ENCODE measurements at regions not wholly inside any gene's neighbourhood (a gene's known extent, or its start where the extent isn't known, plus 50 kb on each side); places are given as distances from the start of the nearest gene placed in this dataset.

- DNase-seq: no peak
These were observed 195.7 kb downstream of the ZFP36L2 start for GRCh38 chr2:43030551-43031307.

- DNase-seq: no peak
These were observed 197.2 kb downstream of the ZFP36L2 start for GRCh38 chr2:43029186-43029585.

- no peak for DNase-seq
These were observed 198.2 kb downstream of the ZFP36L2 start for GRCh38 chr2:43028188-43028587.

- no peak for DNase-seq
These were observed 199.1 kb downstream of the ZFP36L2 start for GRCh38 chr2:43027097-43027873.

- no peak for DNase-seq
These were observed 199.8 kb downstream of the ZFP36L2 start for GRCh38 chr2:43026426-43027096.

- no peak for DNase-seq
These were observed 200.6 kb downstream of the ZFP36L2 start for GRCh38 chr2:43025709-43026295.

- no peak for DNase-seq
These were observed 201.8 kb downstream of the ZFP36L2 start for GRCh38 chr2:43024515-43025011.

GRCh38 chr2:43023791-43024514, 202.5 kb downstream of the ZFP36L2 start:
- no peak for DNase-seq

- DNase-seq: no peak
These were observed 203.5 kb downstream of the ZFP36L2 start for GRCh38 chr2:43022896-43023295.

- DNase-seq: no peak
These were observed 204.5 kb downstream of the ZFP36L2 start for GRCh38 chr2:43021791-43022509.

- no peak for DNase-seq
These were observed 205.3 kb downstream of the ZFP36L2 start for GRCh38 chr2:43020990-43021669.

GRCh38 chr2:43020296-43020695, 206.1 kb downstream of the ZFP36L2 start:
- no peak for DNase-seq

GRCh38 chr2:43019536-43020183, 206.7 kb downstream of the ZFP36L2 start:
- no peak for DNase-seq

GRCh38 chr2:43019025-43019367, 207.4 kb downstream of the ZFP36L2 start:
- DNase-seq: no peak

GRCh38 chr2:43018179-43019024, 208.0 kb downstream of the ZFP36L2 start:
- no peak for DNase-seq

- no peak for DNase-seq
These were observed 212.5 kb downstream of the ZFP36L2 start for GRCh38 chr2:43013821-43014345.

GRCh38 chr2:43012966-43013365, 213.4 kb downstream of the ZFP36L2 start:
- no peak for DNase-seq

- DNase-seq: no peak
These were observed 215.3 kb downstream of the ZFP36L2 start for GRCh38 chr2:43011158-43011491.

GRCh38 chr2:43010438-43011157, 215.8 kb downstream of the ZFP36L2 start:
- DNase-seq: peak; percentile 10

Measured in NCI-H2107 (cell line).